ENCODE measurements at regions not wholly inside any gene's neighbourhood (a gene's known extent, or its start where the extent isn't known, plus 50 kb on each side); places are given as distances from the start of the nearest gene placed in this dataset.

- Histone ChIP-seq H3K4me1 (ENCODE audit: control insufficient read depth, low read depth, low read length) (no peaks in the 10 kb centered on the region), H3K4me3 (ENCODE audit: low read length) (no peak overlapping the region), H3K36me3 (ENCODE audit: control insufficient read depth, low read depth, low read length) (no peaks in the 10 kb centered on the region), H3K27me3 (ENCODE audit: control insufficient read depth, insufficient read depth, low read length) (no peaks in the 10 kb centered on the region), H3K9me3 (ENCODE audit: control insufficient read depth, low read depth, low read length) (no peaks in the 10 kb centered on the region), H3K27ac (ENCODE audit: low read length) (no peak overlapping the region), H3K9ac (ENCODE audit: low read length) (no peak overlapping the region)
Measured at GRCh38 chr3:157572559-157573270, 69.5 kb upstream of the VEPH1 start.

- H3K9me3 ChIP-seq (ENCODE audit: control insufficient read depth, low read depth, low read length), result peaks cover 4% of the 10 kb centered on the region
- H3K4me1 ChIP-seq (ENCODE audit: control insufficient read depth, low read depth, low read length), result no peaks in the 10 kb centered on the region
- H3K27ac ChIP-seq (ENCODE audit: low read length), result no peak overlapping the region
- no peaks in the 10 kb centered on the region for H3K27me3 ChIP-seq (ENCODE audit: control insufficient read depth, insufficient read depth, low read length)
- no peak overlapping the region for H3K4me3 ChIP-seq (ENCODE audit: low read length)
- no peak overlapping the region for H3K9ac ChIP-seq (ENCODE audit: low read length)
- no peaks in the 10 kb centered on the region for H3K36me3 ChIP-seq (ENCODE audit: control insufficient read depth, low read depth, low read length)
Measured at GRCh38 chr3:157566596-157566995, 63.4 kb upstream of the VEPH1 start.

- Histone ChIP-seq H3K27ac (ENCODE audit: low read length) (no peak overlapping the region), H3K4me3 (ENCODE audit: low read length) (no peak overlapping the region), H3K9ac (ENCODE audit: low read length) (no peak overlapping the region), H3K36me3 (ENCODE audit: control insufficient read depth, low read depth, low read length) (no peaks in the 10 kb centered on the region), H3K4me1 (ENCODE audit: control insufficient read depth, low read depth, low read length) (no peaks in the 10 kb centered on the region), H3K27me3 (ENCODE audit: control insufficient read depth, insufficient read depth, low read length) (no peaks in the 10 kb centered on the region), H3K9me3 (ENCODE audit: control insufficient read depth, low read depth, low read length) (peaks cover 7% of the 10 kb centered on the region)
Measured at GRCh38 chr3:157559401-157559800, 56.2 kb upstream of the VEPH1 start.
